NB4 (cell line): ENCODE measurements at regions not wholly inside any gene's neighbourhood (a gene's known extent, or its start where the extent isn't known, plus 50 kb on each side); places are given as distances from the start of the nearest gene placed in this dataset.

Source experiments
- CTCF ChIP-seq: IDR thresholded peaks from one replicate; pipeline ENCODE4 v1.5.1; 2012; ENCODE audit warnings: low read depth, low read length
- POLR2A ChIP-seq: IDR thresholded peaks from 2 replicates; pipeline ENCODE4 v1.6.1; 2011; ENCODE audit warnings: mild to moderate bottlenecking; ENCODE audit not compliant: insufficient read length; ENCODE audit errors: extremely low read depth

- no peak for TF ChIP-seq CTCF
- no peak for TF ChIP-seq POLR2A
Observed at GRCh38 chr2:182615036-182615435, 101.0 kb upstream of the DNAJC10 start.
